PFSK-1 (cell line): ENCODE measurements at regions not wholly inside any gene's neighbourhood (a gene's known extent, or its start where the extent isn't known, plus 50 kb on each side); places are given as distances from the start of the nearest gene placed in this dataset.
A peak's percentile ranks its signal among the peaks of the same experiment; 100 is the strongest.

Experiments
- FOXP2 ChIP-seq: optimal IDR thresholded peaks from 2 replicates; pipeline ENCODE3; 2011; ENCODE audit warnings: borderline replicate concordance, control low read depth, inconsistent platforms; ENCODE audit not compliant: insufficient read depth; ENCODE audit errors: extremely low read length, extremely low read depth
- POLR2AphosphoS5 ChIP-seq: IDR thresholded peaks from 2 replicates; pipeline ENCODE4 v1.6.1; 2012; ENCODE audit warnings: low read depth, mild to moderate bottlenecking, control low read depth, low read length, moderate library complexity
- REST ChIP-seq, 2 experiments: IDR thresholded peaks; 2 replicates each; pipeline versions ENCODE4 v1.6.1 to v1.8.0; 2011 to 2012; ENCODE audit warnings: low read depth in 2 of 2, low read length in 2 of 2, control low read depth in 1 of 2, inconsistent platforms in 1 of 2, mild to moderate bottlenecking in 1 of 2, moderate library complexity in 1 of 2; ENCODE audit not compliant: insufficient read depth in 1 of 2
- SIN3A ChIP-seq: IDR thresholded peaks from 2 replicates; pipeline ENCODE4 v1.6.1; 2012; ENCODE audit warnings: mild to moderate bottlenecking, low read length, moderate library complexity, borderline replicate concordance; ENCODE audit not compliant: insufficient read depth
- TAF1 ChIP-seq: IDR thresholded peaks from 2 replicates; pipeline ENCODE4 v1.6.1; 2012; ENCODE audit warnings: low read length, control low read depth, borderline replicate concordance; ENCODE audit not compliant: insufficient read depth

DNA sequence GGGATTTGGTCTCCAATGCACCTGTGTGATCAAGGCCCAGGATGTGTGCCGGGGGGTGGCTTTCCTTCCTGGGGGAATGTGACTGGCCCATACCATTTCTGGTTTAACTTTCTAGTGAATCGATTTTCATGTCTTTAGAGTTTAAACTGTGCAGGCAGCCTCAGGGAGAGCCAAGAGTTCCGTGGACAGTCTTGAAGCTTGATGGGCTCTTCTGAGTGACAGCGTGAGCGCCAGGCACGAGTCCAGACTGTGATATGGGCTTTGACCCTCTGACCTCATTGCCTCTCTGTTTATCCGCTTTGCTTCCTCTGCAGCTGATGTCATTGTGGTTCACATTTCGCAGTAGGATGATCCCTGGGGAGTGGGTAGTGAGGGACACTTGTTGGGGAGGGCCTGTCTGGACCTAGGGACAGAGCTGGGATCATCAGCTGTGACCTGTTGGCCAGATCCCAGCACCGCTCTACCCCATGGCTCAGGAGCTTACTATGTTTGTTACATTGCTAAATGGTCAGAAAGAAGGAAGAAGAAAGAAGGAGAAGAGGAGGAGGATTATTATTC is 80.6 kb upstream of the CLDN5 start:
- TF ChIP-seq POLR2AphosphoS5 = no peak
- TF ChIP-seq FOXP2 = peak; percentile 16

- TF ChIP-seq REST (IDR thresholded peaks at IDR 0.05; ENCODE audit: insufficient read depth in 1 of 2, low read depth in 2 of 2, low read length in 2 of 2) (no peak), FOXP2 (no peak), SIN3A (no peak), POLR2AphosphoS5 (no peak), TAF1 (no peak)
Measured at GRCh38 chr22:19605508-19606331, 81.5 kb upstream of the CLDN5 start.

GRCh38 chr22:19606332-19607191 is 82.4 kb upstream of the CLDN5 start:
- no peak for TF ChIP-seq FOXP2
- no peak for TF ChIP-seq SIN3A
- no peak for TF ChIP-seq REST (IDR thresholded peaks at IDR 0.05; ENCODE audit: insufficient read depth in 1 of 2, low read depth in 2 of 2, low read length in 2 of 2)
- no peak for TF ChIP-seq POLR2AphosphoS5
- TF ChIP-seq TAF1 = no peak

- TF ChIP-seq REST (IDR thresholded peaks at IDR 0.05; ENCODE audit: insufficient read depth in 1 of 2, low read depth in 2 of 2, low read length in 2 of 2) (no peak), POLR2AphosphoS5 (no peak), FOXP2 (no peak), TAF1 (no peak), SIN3A (no peak)
Measured at GRCh38 chr22:19607192-19608002, 83.2 kb upstream of the CLDN5 start.

DNA sequence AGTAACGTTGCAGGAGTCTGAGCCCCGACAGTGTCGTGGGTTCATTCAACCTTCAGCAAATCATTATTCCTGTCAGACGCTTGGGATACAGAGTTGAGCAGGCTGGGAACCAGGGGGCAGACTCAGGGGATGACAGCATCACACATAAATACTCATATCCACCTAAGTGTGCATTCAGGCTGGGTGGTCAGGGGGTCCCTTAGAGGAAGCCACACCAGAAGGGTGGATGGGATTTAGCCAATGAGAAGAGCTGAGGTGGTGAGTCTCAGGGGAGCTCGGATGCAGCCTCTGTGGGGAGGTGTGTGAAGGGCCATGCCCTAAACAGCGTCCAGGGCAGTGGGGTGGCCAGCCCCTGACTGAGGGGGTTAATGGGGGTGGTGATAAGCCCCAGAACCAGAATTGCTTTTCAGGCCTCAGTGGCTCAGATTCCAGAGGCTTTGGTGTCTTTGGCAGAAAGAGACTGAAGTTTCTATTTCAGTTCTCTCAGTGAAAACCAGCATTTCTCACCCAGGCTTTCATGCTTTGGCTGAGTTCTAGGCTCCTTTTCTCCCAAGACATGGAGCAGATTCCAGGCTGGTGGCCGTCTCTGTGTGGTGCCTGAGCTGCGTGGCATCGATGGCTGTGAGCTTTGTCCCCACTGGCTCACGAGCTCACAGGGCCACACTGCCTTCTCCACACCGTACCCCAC is 83.9 kb upstream of the CLDN5 start:
- TF ChIP-seq SIN3A = no peak
- no peak for TF ChIP-seq FOXP2
